Stomach (tissue), 8 donors: ENCODE measurements at regions not wholly inside any gene's neighbourhood (a gene's known extent, or its start where the extent isn't known, plus 50 kb on each side); places are given as distances from the start of the nearest gene placed in this dataset.

ENCODE experiments used
- DNase-seq, 2 donors: peaks; one replicate each; pipeline versions ENCODE4 v3.0.0 to v3.0.0-alpha.2; 2013 to 2019
- H3K27ac ChIP-seq, 5 donors: fragments of 200-600 bp in 4 of 5; sonication (generic) in 4 of 5; one replicate each; pipeline ENCODE4 v1.5.1; 2013 to 2019; ENCODE audit warnings: mild to moderate bottlenecking in 1 of 5, moderate library complexity in 1 of 5
- H3K27me3 ChIP-seq, 3 donors: fragments of 200-600 bp; sonication (generic); one replicate each; pipeline ENCODE4 v1.5.1; 2017 to 2019; ENCODE audit warnings: mixed run types in 1 of 3
- H3K36me3 ChIP-seq, 4 donors: fragments of 200-600 bp; sonication (generic); 1 replicate in 3 of 4; 2 replicates in 1 of 4; pipeline ENCODE4 v1.5.1; 2016 to 2019
- H3K4me1 ChIP-seq, 4 donors: fragments of 200-600 bp; sonication (generic); one replicate each; pipeline ENCODE4 v1.5.1; 2016 to 2019
- H3K4me3 ChIP-seq, 4 donors: fragments of 200-600 bp; sonication (generic) in 3 of 4; one replicate each; pipeline ENCODE4 v1.5.1; 2016 to 2019; ENCODE audit warnings: mild to moderate bottlenecking in 1 of 4
- H3K9me3 ChIP-seq, 4 donors: fragments of 200-600 bp; sonication (generic); one replicate each; pipeline ENCODE4 v1.5.1; 2016 to 2019
- EP300 ChIP-seq: sonication (generic); formaldehyde crosslinking; IDR thresholded peaks from one replicate; pipeline ENCODE4 v1.6.1; 2017; ENCODE audit warnings: antibody characterized with exemption
- POLR2A ChIP-seq, 4 donors: fragments of 450-650 bp; IDR thresholded peaks; one replicate each; pipeline ENCODE4 v1.6.1; 2016; ENCODE audit warnings: antibody characterized with exemption in 4 of 4, control low read depth in 2 of 4, mild to moderate bottlenecking in 1 of 4, moderate library complexity in 1 of 4
- POLR2AphosphoS5 ChIP-seq, 3 donors: sonication (generic); formaldehyde crosslinking; IDR thresholded peaks; one replicate each; pipeline ENCODE4 v1.6.1; 2016; ENCODE audit warnings: antibody characterized with exemption in 3 of 3
- WGBS, 5 donors: extraction: QIAGEN DNeasy Blood & Tissue Kit in 3 of 5; methylation state at CpG; one replicate each; pipeline versions ENCODE4 v1.1.5 to v1.1.7; 2013 to 2018; 5-methylcytosine and 5-hydroxymethylcytosine counted together
- intact Hi-C: fragments of 100-400 bp; cut with DNase I; formaldehyde crosslinking; loops from one replicate; pipeline ENCODE4 v1.15.1; 2023; ENCODE audit warnings: low total_unique reads
- TF ChIP-seq, protein P1 (sequence below), 7 experiments: fragments of 450-650 bp in 4 of 7; fragments of 200-600 bp in 3 of 7; sonication (generic) in 3 of 7; IDR thresholded peaks; one replicate each; pipeline ENCODE4 v1.5.1; 2016 to 2019; ENCODE audit warnings: antibody characterized with exemption in 7 of 7, control low read depth in 2 of 7, mild to moderate bottlenecking in 1 of 7
- donor health status: healthy with polysubstance abuse.
- donor health status: Bipolar disorder and iron deficiency.
- donor health status: healthy.

DNA sequence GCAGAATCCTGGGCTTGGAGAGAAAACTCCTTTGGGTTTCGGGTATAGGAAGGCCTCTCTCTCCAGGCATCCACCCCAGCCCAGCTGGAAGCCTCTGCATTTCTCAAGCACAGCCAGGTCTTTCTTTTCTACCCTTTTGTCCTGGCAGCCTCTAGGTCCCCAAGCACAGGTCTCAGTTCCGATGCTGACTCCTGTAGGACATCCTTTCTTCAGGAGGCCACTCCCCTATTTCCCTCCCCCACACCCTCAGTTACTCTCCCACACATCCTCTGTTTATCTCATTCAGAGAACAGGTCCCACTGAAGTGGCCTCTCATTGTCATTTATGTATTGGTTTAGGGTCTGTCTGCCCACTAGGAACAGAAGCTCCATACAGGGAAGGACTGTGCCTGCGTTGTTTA, 352.6 kb downstream of the VRK1 start:
- Histone ChIP-seq H3K36me3 (no peaks in the 10 kb centered on the region), H3K4me1 (no peaks in the 10 kb centered on the region), H3K4me3 (no peak overlapping the region), H3K9me3 (no peaks in the 10 kb centered on the region), H3K27ac (no peak overlapping the region), H3K27me3 (peaks cover 0 to 16% (median 0%) of the 10 kb centered on the region in 3 donors)
- TF ChIP-seq POLR2AphosphoS5 (IDR thresholded peaks at IDR 0.05), result no peak
- 42 to 62% (median 48%) methylated on average over 3 of the region's 3 CpGs for WGBS, 5 donors
- DNase-seq, result no peak
- intact Hi-C loops, result no loop called here

GRCh38 chr14:97153527-97153926, 356.3 kb downstream of the VRK1 start:
- WGBS, 5 donors, result 75 to 85% (median 80%) methylated on average over 6 of the region's 6 CpGs

GRCh38 chr14:97155320-97155719, 358.1 kb downstream of the VRK1 start:
- no peak for DNase-seq
- Histone ChIP-seq H3K9me3 (peaks cover 0 to 18% (median 12%) of the 10 kb centered on the region in 4 donors), H3K4me3 (no peak overlapping the region), H3K27me3 (peaks cover 0 to 28% (median 0%) of the 10 kb centered on the region in 3 donors), H3K36me3 (no peaks in the 10 kb centered on the region), H3K4me1 (no peaks in the 10 kb centered on the region), H3K27ac (no peak overlapping the region)
- WGBS, 5 donors, result 59 to 100% (median 86%) methylated on average over 2 of the region's 2 CpGs
- intact Hi-C loops, result no loop called here
- TF ChIP-seq, protein P1, sequence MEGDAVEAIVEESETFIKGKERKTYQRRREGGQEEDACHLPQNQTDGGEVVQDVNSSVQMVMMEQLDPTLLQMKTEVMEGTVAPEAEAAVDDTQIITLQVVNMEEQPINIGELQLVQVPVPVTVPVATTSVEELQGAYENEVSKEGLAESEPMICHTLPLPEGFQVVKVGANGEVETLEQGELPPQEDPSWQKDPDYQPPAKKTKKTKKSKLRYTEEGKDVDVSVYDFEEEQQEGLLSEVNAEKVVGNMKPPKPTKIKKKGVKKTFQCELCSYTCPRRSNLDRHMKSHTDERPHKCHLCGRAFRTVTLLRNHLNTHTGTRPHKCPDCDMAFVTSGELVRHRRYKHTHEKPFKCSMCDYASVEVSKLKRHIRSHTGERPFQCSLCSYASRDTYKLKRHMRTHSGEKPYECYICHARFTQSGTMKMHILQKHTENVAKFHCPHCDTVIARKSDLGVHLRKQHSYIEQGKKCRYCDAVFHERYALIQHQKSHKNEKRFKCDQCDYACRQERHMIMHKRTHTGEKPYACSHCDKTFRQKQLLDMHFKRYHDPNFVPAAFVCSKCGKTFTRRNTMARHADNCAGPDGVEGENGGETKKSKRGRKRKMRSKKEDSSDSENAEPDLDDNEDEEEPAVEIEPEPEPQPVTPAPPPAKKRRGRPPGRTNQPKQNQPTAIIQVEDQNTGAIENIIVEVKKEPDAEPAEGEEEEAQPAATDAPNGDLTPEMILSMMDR (IDR thresholded peaks at IDR 0.05), result no peak
- TF ChIP-seq POLR2A (IDR thresholded peaks at IDR 0.05), result no peak
- no peak for TF ChIP-seq EP300
- no peak for TF ChIP-seq POLR2AphosphoS5 (IDR thresholded peaks at IDR 0.05)

More at GRCh38 chr14:97153527-97153926, 356.3 kb downstream of the VRK1 start:
- DNase-seq, result no peak
- Histone ChIP-seq H3K36me3 (no peaks in the 10 kb centered on the region), H3K27ac (no peak overlapping the region), H3K9me3 (peaks cover 0 to 1% (median 0%) of the 10 kb centered on the region in 4 donors), H3K4me1 (no peaks in the 10 kb centered on the region), H3K4me3 (no peak overlapping the region), H3K27me3 (peaks cover 0 to 29% (median 0%) of the 10 kb centered on the region in 3 donors)
- intact Hi-C loops, result no loop called here
- TF ChIP-seq, protein P1 (IDR thresholded peaks at IDR 0.05), result no peak
- TF ChIP-seq EP300, result no peak

DNA sequence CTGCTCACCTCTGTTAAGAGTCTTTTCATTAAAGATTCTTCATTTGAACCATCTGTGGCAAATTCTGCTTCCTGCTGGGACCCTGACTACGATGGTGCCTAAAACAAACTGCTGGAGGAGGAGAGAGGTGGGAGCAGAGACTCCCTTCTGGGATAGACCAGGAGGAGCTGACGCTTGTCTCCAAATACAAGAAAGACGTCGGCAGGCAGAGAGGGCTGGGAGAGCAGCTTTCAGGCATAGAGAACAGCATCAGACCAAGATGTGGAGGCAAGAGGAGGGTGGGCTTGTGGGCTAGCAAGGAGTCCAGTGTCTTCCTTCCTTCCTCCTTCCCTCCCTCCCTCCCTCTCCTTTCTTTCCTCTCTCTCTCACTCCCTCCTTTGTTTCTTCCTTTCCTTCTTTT, 358.6 kb downstream of the VRK1 start:
- intact Hi-C loops, result no loop called here
- Histone ChIP-seq H3K36me3 (no peaks in the 10 kb centered on the region), H3K4me1 (no peaks in the 10 kb centered on the region), H3K4me3 (no peak overlapping the region), H3K9me3 (peaks cover 0 to 23% (median 12%) of the 10 kb centered on the region in 4 donors), H3K27me3 (peaks cover 0 to 26% (median 0%) of the 10 kb centered on the region in 3 donors), H3K27ac (no peak overlapping the region)
- WGBS, 5 donors, result 40 to 58% (median 48%) methylated on average over 4 of the region's 4 CpGs
- no peak for DNase-seq
- TF ChIP-seq POLR2A (IDR thresholded peaks at IDR 0.05) (no peak), EP300 (no peak), POLR2AphosphoS5 (IDR thresholded peaks at IDR 0.05) (no peak)
- TF ChIP-seq, protein P1 (IDR thresholded peaks at IDR 0.05), result no peak

DNA sequence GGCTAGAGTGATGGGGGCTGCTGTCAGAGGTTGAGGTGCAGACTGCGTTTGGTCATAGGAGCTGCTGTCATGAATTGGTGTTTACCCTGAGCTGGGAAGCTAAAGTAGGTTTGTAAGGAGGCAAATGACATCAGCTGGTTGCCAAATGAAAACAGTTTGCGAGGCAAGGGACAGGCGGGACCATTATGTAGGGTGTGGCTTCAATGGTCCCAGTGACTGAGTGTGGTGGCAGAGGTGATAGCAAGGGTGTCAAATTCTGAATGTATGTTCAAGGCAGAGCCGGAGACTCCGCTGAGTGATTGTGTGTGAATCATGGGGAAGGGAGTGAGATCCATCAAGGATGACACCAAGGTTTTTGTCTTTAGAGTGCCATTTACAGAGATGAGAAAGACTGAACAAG, 359.5 kb downstream of the VRK1 start:
- Histone ChIP-seq H3K4me1 (no peaks in the 10 kb centered on the region), H3K27me3 (peaks cover 0 to 26% (median 0%) of the 10 kb centered on the region in 3 donors), H3K4me3 (no peak overlapping the region), H3K9me3 (peaks cover 0 to 24% (median 12%) of the 10 kb centered on the region in 4 donors), H3K27ac (no peak overlapping the region), H3K36me3 (no peaks in the 10 kb centered on the region)
- intact Hi-C loops, result no loop called here
- no peak for DNase-seq
- TF ChIP-seq, protein P1 (IDR thresholded peaks at IDR 0.05), result no peak
- TF ChIP-seq POLR2AphosphoS5 (IDR thresholded peaks at IDR 0.05) (no peak), EP300 (no peak), POLR2A (IDR thresholded peaks at IDR 0.05) (no peak)
- WGBS, 5 donors, result 46 to 67% (median 59%) methylated on average over 5 of the region's 5 CpGs
